GM12864 (cell line): ENCODE measurements at regions not wholly inside any gene's neighbourhood (a gene's known extent, or its start where the extent isn't known, plus 50 kb on each side); places are given as distances from the start of the nearest gene placed in this dataset.

Source experiments
- DNase-seq: peaks from one replicate; pipeline ENCODE4 v3.0.0-alpha.2; 2011; ENCODE audit warnings: low read depth
- H3K4me3 ChIP-seq: 2 replicates; pipeline ENCODE4 v1.5.1; 2011; ENCODE audit warnings: mild to moderate bottlenecking, low read depth, low read length, control low read depth
- TF ChIP-seq, protein P1 (sequence below): IDR thresholded peaks from 2 replicates; pipeline ENCODE4 v1.5.1; 2011; ENCODE audit warnings: low read depth, mild to moderate bottlenecking, moderate library complexity, low read length, control low read depth, inconsistent platforms; ENCODE audit errors: missing control alignments

DNA sequence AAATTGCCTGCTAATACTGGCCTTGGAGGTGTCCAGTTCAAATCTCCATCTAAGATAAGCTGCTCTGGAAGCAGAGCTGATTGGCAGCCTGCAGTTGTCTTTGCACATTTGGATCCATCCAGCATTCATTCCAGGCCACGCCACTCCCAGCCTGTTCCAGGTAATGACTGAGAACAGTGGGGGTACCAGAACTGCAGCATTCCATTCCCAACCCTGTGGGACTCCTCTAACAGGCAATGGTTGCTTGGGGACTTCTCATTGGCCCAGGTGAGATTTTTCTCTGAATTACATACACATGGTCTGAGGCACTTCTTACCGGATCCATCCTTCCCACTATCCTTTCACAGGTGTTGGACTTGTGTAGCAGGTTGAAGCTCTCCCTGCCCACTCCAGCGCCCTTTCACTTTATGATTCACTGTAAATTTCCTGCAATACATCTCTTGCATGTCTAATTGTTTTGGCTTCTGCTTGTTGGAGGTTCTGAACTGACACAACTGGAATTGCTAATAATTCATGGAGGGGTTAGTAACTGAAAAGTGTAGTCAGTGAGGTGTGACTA lies 206.1 kb upstream of the ZFHX3 start:
- H3K4me3 ChIP-seq = no peak overlapping the region
- TF ChIP-seq, protein P1, sequence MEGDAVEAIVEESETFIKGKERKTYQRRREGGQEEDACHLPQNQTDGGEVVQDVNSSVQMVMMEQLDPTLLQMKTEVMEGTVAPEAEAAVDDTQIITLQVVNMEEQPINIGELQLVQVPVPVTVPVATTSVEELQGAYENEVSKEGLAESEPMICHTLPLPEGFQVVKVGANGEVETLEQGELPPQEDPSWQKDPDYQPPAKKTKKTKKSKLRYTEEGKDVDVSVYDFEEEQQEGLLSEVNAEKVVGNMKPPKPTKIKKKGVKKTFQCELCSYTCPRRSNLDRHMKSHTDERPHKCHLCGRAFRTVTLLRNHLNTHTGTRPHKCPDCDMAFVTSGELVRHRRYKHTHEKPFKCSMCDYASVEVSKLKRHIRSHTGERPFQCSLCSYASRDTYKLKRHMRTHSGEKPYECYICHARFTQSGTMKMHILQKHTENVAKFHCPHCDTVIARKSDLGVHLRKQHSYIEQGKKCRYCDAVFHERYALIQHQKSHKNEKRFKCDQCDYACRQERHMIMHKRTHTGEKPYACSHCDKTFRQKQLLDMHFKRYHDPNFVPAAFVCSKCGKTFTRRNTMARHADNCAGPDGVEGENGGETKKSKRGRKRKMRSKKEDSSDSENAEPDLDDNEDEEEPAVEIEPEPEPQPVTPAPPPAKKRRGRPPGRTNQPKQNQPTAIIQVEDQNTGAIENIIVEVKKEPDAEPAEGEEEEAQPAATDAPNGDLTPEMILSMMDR = no peak
- DNase-seq = no peak

DNA sequence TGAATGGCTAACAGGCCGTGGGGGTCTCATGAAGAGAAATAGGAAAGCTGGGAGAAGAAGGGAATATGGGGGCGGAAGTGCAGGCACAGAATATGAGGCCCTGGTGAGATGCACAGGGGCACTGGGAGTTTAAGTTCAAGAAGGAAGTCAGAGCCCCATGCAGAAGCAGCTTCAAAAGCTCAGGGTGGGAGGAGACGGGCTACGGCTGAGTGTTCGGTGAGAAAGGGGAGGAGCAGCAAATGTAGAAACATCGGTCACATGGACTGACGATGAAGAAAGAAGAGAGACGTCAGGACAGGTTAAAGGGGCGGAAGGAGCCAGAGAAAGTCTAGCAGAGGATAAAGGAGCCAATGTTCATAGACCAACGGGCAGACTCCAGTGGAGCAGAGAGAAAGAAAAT lies 204.5 kb upstream of the ZFHX3 start:
- no peak for DNase-seq
- TF ChIP-seq, protein P1 = no peak
- H3K4me3 ChIP-seq = no peak overlapping the region

DNA sequence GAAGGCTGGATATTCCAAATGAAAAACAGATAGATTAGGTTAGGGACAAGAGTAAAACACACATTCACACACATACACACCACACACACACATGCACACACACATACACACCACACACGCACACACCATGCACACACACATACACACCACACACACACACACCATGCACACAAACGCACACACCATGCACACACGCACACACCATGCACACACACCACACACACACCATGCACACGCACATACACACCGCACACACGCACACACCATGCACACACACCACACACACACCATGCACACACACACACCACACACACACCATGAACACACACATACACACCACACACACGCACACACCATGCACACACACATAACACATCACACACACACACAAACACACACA lies 203.7 kb upstream of the ZFHX3 start:
- DNase-seq = no peak
- TF ChIP-seq, protein P1 = no peak
- H3K4me3 ChIP-seq = no peak overlapping the region

DNA sequence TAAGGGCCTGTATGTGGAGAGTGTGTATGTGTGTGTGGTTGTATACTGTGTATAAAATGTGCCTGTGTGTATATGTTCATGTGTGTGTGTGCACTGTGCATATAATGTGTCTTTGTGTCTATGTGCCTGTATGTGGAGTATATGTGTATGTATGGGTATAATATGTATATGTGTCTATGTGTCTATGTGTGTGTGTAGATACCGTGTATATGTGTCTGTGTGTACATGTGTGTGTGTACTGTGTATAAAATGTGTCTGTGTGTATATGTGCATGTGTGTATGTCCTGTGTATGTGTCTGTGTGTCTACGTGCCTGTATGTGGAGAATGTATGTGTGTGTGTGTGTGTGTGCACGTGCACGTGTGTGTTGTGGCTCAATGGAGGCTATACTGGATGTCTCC lies 200.4 kb upstream of the ZFHX3 start:
- TF ChIP-seq, protein P1 = no peak
- H3K4me3 ChIP-seq = no peak overlapping the region
- no peak for DNase-seq

DNA sequence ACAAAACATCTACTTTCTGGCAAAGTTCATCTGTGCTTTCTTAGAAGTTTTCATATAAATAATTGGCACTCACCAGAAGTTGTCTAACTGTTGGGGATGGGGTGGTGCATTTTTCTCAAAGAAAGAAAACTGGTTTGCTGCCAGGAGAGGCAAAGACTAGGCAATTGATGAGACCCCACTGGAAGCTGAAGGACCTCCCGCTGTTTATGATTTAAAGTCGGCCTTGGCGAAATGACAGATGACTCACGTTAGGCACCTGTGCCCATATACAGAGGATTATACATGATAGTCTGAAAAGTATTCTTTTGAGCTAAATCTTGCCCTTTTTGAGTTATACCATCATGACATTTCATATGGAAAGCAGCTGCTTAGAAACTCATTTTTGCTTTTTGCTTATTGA lies 193.0 kb upstream of the ZFHX3 start:
- TF ChIP-seq, protein P1 = no peak
- DNase-seq = no peak
- H3K4me3 ChIP-seq = no peak overlapping the region

DNA sequence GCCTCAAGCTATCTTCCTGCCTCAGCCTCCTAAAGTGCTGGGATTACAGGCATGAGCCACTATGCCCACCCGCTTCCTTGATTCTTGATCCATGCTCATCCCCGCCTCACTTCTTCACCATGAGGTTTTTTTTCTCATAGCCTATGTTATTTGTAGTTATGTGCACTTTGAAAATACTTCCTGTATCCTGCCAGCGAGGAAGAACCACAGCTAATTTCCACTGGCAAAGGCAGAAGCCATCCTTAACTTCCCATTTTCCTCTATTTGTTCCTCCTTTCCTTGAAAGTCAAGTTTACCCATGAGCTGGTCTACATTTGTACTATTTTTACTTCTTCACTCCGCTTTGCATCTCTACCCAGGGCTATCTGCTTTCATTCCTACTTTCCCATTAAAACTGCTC lies 189.7 kb upstream of the ZFHX3 start:
- TF ChIP-seq, protein P1 = no peak
- no peak overlapping the region for H3K4me3 ChIP-seq

DNA sequence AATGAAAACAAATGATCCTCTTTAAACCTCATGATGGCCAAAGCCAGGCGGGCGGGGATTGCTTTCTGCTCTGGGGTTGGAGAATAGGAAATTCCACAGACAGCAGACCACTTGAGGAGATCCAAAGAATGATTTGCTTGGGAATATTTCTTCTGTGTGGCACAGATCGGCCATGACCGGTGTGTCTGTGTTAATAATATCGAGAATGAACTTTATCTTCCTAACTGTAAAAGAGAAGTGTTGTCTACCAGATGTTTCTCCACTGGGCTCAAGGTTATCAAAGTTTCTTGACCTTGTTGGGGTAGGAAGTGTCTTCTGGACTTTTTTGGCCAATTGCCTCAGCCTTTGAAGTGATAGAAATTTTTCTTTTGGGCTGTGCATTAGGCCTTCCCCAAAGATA lies 186.6 kb upstream of the ZFHX3 start:
- DNase-seq = no peak
- TF ChIP-seq, protein P1 = no peak
- no peak overlapping the region for H3K4me3 ChIP-seq

More for the DNA sequence above, 189.7 kb upstream of the ZFHX3 start:
- DNase-seq = no peak
